ENCODE measurements at regions not wholly inside any gene's neighbourhood (a gene's known extent, or its start where the extent isn't known, plus 50 kb on each side); places are given as distances from the start of the nearest gene placed in this dataset.
"Not testable (repeated sequence)": the region's sequence is repeated elsewhere in the genome, so short reads cannot be mapped to it uniquely, and the experiment has no call there.

- ChIA-PET POLR2A (no interaction called here), CTCF (no interaction called here)
- H3K36me3 Mint-ChIP-seq (ENCODE audit: low read depth) = no peaks in the 10 kb centered on the region
- DNase-seq (no peak), ATAC-seq (no peak)
- H3K4me1 Mint-ChIP-seq (ENCODE audit: low read depth) = no peaks in the 10 kb centered on the region
- intact Hi-C loops (cut with micrococcal nuclease) = no loop called here
- H3K27ac Mint-ChIP-seq = no peak overlapping the region
- peaks cover 1% of the 10 kb centered on the region for H3K27me3 Mint-ChIP-seq
- no peak overlapping the region for H3K4me3 Mint-ChIP-seq
- no peak for TF ChIP-seq CTCF (IDR thresholded peaks at IDR 0.05)
- H3K9me3 Mint-ChIP-seq = no peaks in the 10 kb centered on the region
Observed at GRCh38 chr7:73918926-73919693, 58.2 kb downstream of the TMEM270 start.

- intact Hi-C loops (cut with micrococcal nuclease) = no loop called here
- ChIA-PET CTCF (interaction anchor here (1.4 kb wide), 1 partner anchor 107 kb away, joined by 4 read pairs; no protein-coding TSS in a partner anchor), POLR2A (no interaction called here)
- Mint-ChIP-seq H3K4me1 (ENCODE audit: low read depth) (no peaks in the 10 kb centered on the region), H3K27me3 (peaks cover 3% of the 10 kb centered on the region), H3K4me3 (no peak overlapping the region), H3K36me3 (ENCODE audit: low read depth) (no peaks in the 10 kb centered on the region), H3K9me3 (no peaks in the 10 kb centered on the region), H3K27ac (no peak overlapping the region)
- ATAC-seq = no peak
- no peak for TF ChIP-seq CTCF (IDR thresholded peaks at IDR 0.05)
- DNase-seq = no peak
Observed at GRCh38 chr7:73919694-73920375, 58.9 kb downstream of the TMEM270 start.

- ChIA-PET CTCF (interaction anchor here (1.4 kb wide), 1 partner anchor 106 kb away, joined by 4 read pairs; no protein-coding TSS in a partner anchor), POLR2A (no interaction called here)
- Mint-ChIP-seq H3K27me3 (peaks cover 3% of the 10 kb centered on the region), H3K4me3 (no peak overlapping the region), H3K4me1 (ENCODE audit: low read depth) (no peaks in the 10 kb centered on the region), H3K27ac (no peak overlapping the region), H3K36me3 (ENCODE audit: low read depth) (no peaks in the 10 kb centered on the region), H3K9me3 (no peaks in the 10 kb centered on the region)
- no peak for TF ChIP-seq CTCF (IDR thresholded peaks at IDR 0.05)
- intact Hi-C loops (cut with micrococcal nuclease) = no loop called here
- DNase-seq (no peak), ATAC-seq (no peak)
Observed at GRCh38 chr7:73920406-73921134, 59.6 kb downstream of the TMEM270 start.

GRCh38 chr7:73921623-73922528 lies 60.9 kb downstream of the TMEM270 start:
- CTCF ChIA-PET = no interaction called here
- Mint-ChIP-seq H3K27ac (no peak overlapping the region), H3K4me1 (ENCODE audit: low read depth) (no peaks in the 10 kb centered on the region), H3K36me3 (ENCODE audit: low read depth) (no peaks in the 10 kb centered on the region), H3K9me3 (no peaks in the 10 kb centered on the region), H3K4me3 (no peak overlapping the region), H3K27me3 (peaks cover 3% of the 10 kb centered on the region)
- ATAC-seq (no peak), DNase-seq (no peak)
- POLR2A ChIA-PET = interaction anchor here (0.6 kb wide), 1 partner anchor 19 kb away, joined by 3 read pairs; no protein-coding TSS in a partner anchor
- intact Hi-C loops (cut with micrococcal nuclease) = no loop called here
- no peak for TF ChIP-seq CTCF (IDR thresholded peaks at IDR 0.05)

- DNase-seq; H3K36me3 Mint-ChIP-seq (ENCODE audit: low read depth); H3K27me3 Mint-ChIP-seq; CTCF ChIA-PET; intact Hi-C loops (cut with micrococcal nuclease); ATAC-seq; H3K27ac Mint-ChIP-seq; POLR2A ChIA-PET; H3K4me1 Mint-ChIP-seq (ENCODE audit: low read depth); H3K9me3 Mint-ChIP-seq; H3K4me3 Mint-ChIP-seq: not testable (repeated sequence)
Observed at GRCh38 chr7:73928644-73929043, 67.7 kb downstream of the TMEM270 start.
